HEK293 (cell line): ENCODE measurements at regions not wholly inside any gene's neighbourhood (a gene's known extent, or its start where the extent isn't known, plus 50 kb on each side); places are given as distances from the start of the nearest gene placed in this dataset.

Source experiments
- CTCF ChIA-PET: fragments of 350-600 bp; formaldehyde crosslinking; extraction: SDS; loops from one replicate; lab custom pipeline; 2021; ENCODE audit warnings: antibody characterized with exemption; lab: Yijun Ruan, JAX
- POLR2A ChIA-PET: fragments of 300-600 bp; formaldehyde crosslinking; extraction: SDS; loops from one replicate; lab custom pipeline; 2020; ENCODE audit warnings: antibody characterized with exemption, inconsistent platforms; lab: Yijun Ruan, JAX
- H3K27ac ChIP-seq: fragments of 200-500 bp; sonication (Bioruptor generic); 2 replicates; pipeline ENCODE4 v1.5.1; 2014; ENCODE audit warnings: low read depth, low read length, control low read depth, inconsistent platforms; ENCODE audit errors: extremely low read depth
- H3K36me3 ChIP-seq, 2 experiments: fragments of 200-500 bp in 1 of 2; sonication (Bioruptor generic) in 1 of 2; 1 replicate in 1 of 2; 2 replicates in 1 of 2; pipeline ENCODE4 v1.5.1; 2014 to 2017; ENCODE audit warnings: inconsistent platforms in 2 of 2, low read length in 2 of 2; ENCODE audit not compliant: control insufficient read depth in 2 of 2, insufficient read depth in 1 of 2
- H3K4me1 ChIP-seq: fragments of 200-500 bp; sonication (Bioruptor generic); 2 replicates; pipeline ENCODE4 v1.5.1; 2014; ENCODE audit warnings: mild to moderate bottlenecking, low read length, inconsistent platforms; ENCODE audit not compliant: control insufficient read depth, insufficient read depth
- H3K4me3 ChIP-seq: 2 replicates; pipeline ENCODE4 v1.5.1; 2011; ENCODE audit warnings: low read depth, mild to moderate bottlenecking, control low read depth, low read length, moderate library complexity
- H3K9me3 ChIP-seq: fragments of 200-500 bp; sonication (Bioruptor generic); 2 replicates; pipeline ENCODE4 v1.5.1; 2014; ENCODE audit warnings: low read depth, low read length, inconsistent platforms; ENCODE audit not compliant: control insufficient read depth, insufficient read depth
- ATF2 ChIP-seq: fragments of 450-650 bp; formaldehyde crosslinking; IDR thresholded peaks from 2 replicates; pipeline ENCODE4 v1.5.1; 2016; ENCODE audit warnings: missing biosample characterization, missing genetic modification characterization, low read depth
- BCL11B ChIP-seq: fragments of 450-650 bp; formaldehyde crosslinking; IDR thresholded peaks from 2 replicates; pipeline ENCODE4 v1.5.1; 2016; ENCODE audit warnings: low read depth, missing biosample characterization, missing genetic modification characterization
- MEIS1 ChIP-seq: sonication (generic); formaldehyde crosslinking; IDR thresholded peaks from 2 replicates; pipeline ENCODE4 v1.8.1; 2022; ENCODE audit warnings: missing genetic modification reagents, mild to moderate bottlenecking, borderline replicate concordance
- PRDM6 ChIP-seq: fragments of 450-650 bp; formaldehyde crosslinking; IDR thresholded peaks from 2 replicates; pipeline ENCODE4 v1.5.1; 2017; ENCODE audit warnings: missing biosample characterization, missing genetic modification characterization
- SCRT1 ChIP-seq: fragments of 450-650 bp; formaldehyde crosslinking; IDR thresholded peaks from 2 replicates; pipeline ENCODE4 v1.5.1; 2016; ENCODE audit warnings: missing biosample characterization, missing genetic modification characterization, borderline replicate concordance
- SETDB1 ChIP-seq: IDR thresholded peaks from one replicate; pipeline ENCODE4 v1.6.1; 2017; ENCODE audit warnings: mild to moderate bottlenecking, low read length, moderate library complexity, mixed read lengths; ENCODE audit not compliant: insufficient read length
- ZIC2 ChIP-seq: fragments of 450-650 bp; formaldehyde crosslinking; IDR thresholded peaks from 2 replicates; pipeline ENCODE4 v1.5.1; 2016; ENCODE audit warnings: missing biosample characterization, missing genetic modification characterization
- ZNF16 ChIP-seq: fragments of 450-650 bp; formaldehyde crosslinking; IDR thresholded peaks from 2 replicates; pipeline ENCODE4 v1.5.1; 2016; ENCODE audit warnings: low read depth, missing biosample characterization, missing genetic modification characterization
- ZNF214 ChIP-seq: fragments of 450-650 bp; formaldehyde crosslinking; IDR thresholded peaks from 2 replicates; pipeline ENCODE4 v1.5.1; 2017; ENCODE audit warnings: missing biosample characterization, mild to moderate bottlenecking, missing genetic modification characterization, borderline replicate concordance
- ZNF311 ChIP-seq: fragments of 450-650 bp; formaldehyde crosslinking; IDR thresholded peaks from 2 replicates; pipeline ENCODE4 v1.5.1; 2017; ENCODE audit warnings: missing biosample characterization, missing genetic modification characterization, borderline replicate concordance
- ZNF426 ChIP-seq: fragments of 450-650 bp; formaldehyde crosslinking; IDR thresholded peaks from 2 replicates; pipeline ENCODE4 v1.5.1; 2017; ENCODE audit warnings: missing biosample characterization, missing genetic modification characterization, mild to moderate bottlenecking, inconsistent platforms, moderate library complexity
- ZNF473 ChIP-seq: fragments of 450-650 bp; formaldehyde crosslinking; IDR thresholded peaks from 2 replicates; pipeline ENCODE4 v1.5.1; 2017; ENCODE audit warnings: missing biosample characterization, missing genetic modification characterization
- ZNF48 ChIP-seq: fragments of 450-650 bp; formaldehyde crosslinking; IDR thresholded peaks from 2 replicates; pipeline ENCODE4 v1.5.1; 2016; ENCODE audit warnings: missing biosample characterization, missing genetic modification characterization
- ZNF501 ChIP-seq: fragments of 450-650 bp; formaldehyde crosslinking; IDR thresholded peaks from 2 replicates; pipeline ENCODE4 v1.5.1; 2016; ENCODE audit warnings: missing biosample characterization, missing genetic modification characterization
- ZNF521 ChIP-seq: fragments of 450-650 bp; formaldehyde crosslinking; IDR thresholded peaks from 2 replicates; pipeline ENCODE4 v1.5.1; 2017; ENCODE audit warnings: missing biosample characterization, mild to moderate bottlenecking, missing genetic modification characterization
- ZNF530 ChIP-seq: fragments of 450-650 bp; formaldehyde crosslinking; IDR thresholded peaks from 2 replicates; pipeline ENCODE4 v1.5.1; 2016; ENCODE audit warnings: low read depth, missing biosample characterization, missing genetic modification characterization
- ZNF548 ChIP-seq: fragments of 450-650 bp; formaldehyde crosslinking; IDR thresholded peaks from 2 replicates; pipeline ENCODE4 v1.5.1; 2016; ENCODE audit warnings: missing biosample characterization, missing genetic modification characterization
- ZNF610 ChIP-seq: fragments of 450-650 bp; formaldehyde crosslinking; IDR thresholded peaks from 2 replicates; pipeline ENCODE4 v1.5.1; 2016; ENCODE audit warnings: missing biosample characterization, missing genetic modification characterization, borderline replicate concordance
- ZNF664 ChIP-seq: fragments of 450-650 bp; formaldehyde crosslinking; IDR thresholded peaks from 2 replicates; pipeline ENCODE4 v1.5.1; 2016; ENCODE audit warnings: missing biosample characterization, missing genetic modification characterization
- ZNF704 ChIP-seq: fragments of 450-650 bp; formaldehyde crosslinking; IDR thresholded peaks from 2 replicates; pipeline ENCODE4 v1.5.1; 2016; ENCODE audit warnings: missing biosample characterization, missing genetic modification characterization
- ZNF747 ChIP-seq: fragments of 450-650 bp; formaldehyde crosslinking; IDR thresholded peaks from 2 replicates; pipeline ENCODE4 v1.5.1; 2016; ENCODE audit warnings: missing biosample characterization, missing genetic modification characterization
- ZNF776 ChIP-seq: fragments of 450-650 bp; formaldehyde crosslinking; IDR thresholded peaks from 2 replicates; pipeline ENCODE4 v1.5.0; 2017; ENCODE audit warnings: missing biosample characterization, missing genetic modification characterization, borderline replicate concordance
- ZSCAN23 ChIP-seq: fragments of 450-650 bp; formaldehyde crosslinking; IDR thresholded peaks from 2 replicates; pipeline ENCODE4 v1.5.1; 2016; ENCODE audit warnings: missing biosample characterization, missing genetic modification characterization
- TF ChIP-seq, protein P1 (sequence below): fragments of 450-650 bp; formaldehyde crosslinking; IDR thresholded peaks from 2 replicates; pipeline ENCODE4 v1.5.1; 2017; ENCODE audit warnings: missing biosample characterization, missing genetic modification characterization
- TF ChIP-seq, protein P2 (sequence below): fragments of 450-650 bp; formaldehyde crosslinking; IDR thresholded peaks from 2 replicates; pipeline ENCODE4 v1.5.1; 2016; ENCODE audit warnings: missing biosample characterization, missing genetic modification characterization
- TF ChIP-seq, protein P3 (sequence below): fragments of 450-650 bp; formaldehyde crosslinking; IDR thresholded peaks from 2 replicates; pipeline ENCODE4; 2016; ENCODE audit warnings: missing biosample characterization, missing genetic modification characterization

- H3K36me3 ChIP-seq = no peaks in the 10 kb centered on the region
- H3K9me3 ChIP-seq = no peaks in the 10 kb centered on the region
- H3K4me1 ChIP-seq = no peaks in the 10 kb centered on the region; the same call in 1 of the 2 replicates
- ChIA-PET POLR2A (no interaction called here), CTCF (no interaction called here)
- no peak overlapping the region for H3K4me3 ChIP-seq
- TF ChIP-seq ZNF664 (tag by site-specific recombination) (no peak), ZNF530 (no peak), ZNF501 (tag by site-specific recombination) (no peak), ZNF776 (tag by site-specific recombination) (no peak), ATF2 (no peak), ZNF610 (tag by site-specific recombination) (no peak), ZIC2 (no peak), ZNF426 (no peak), PRDM6 (tag by site-specific recombination) (no peak), ZNF473 (tag by site-specific recombination) (no peak), ZNF48 (tag by site-specific recombination) (no peak), SETDB1 (no peak)
- TF ChIP-seq, protein P1, sequence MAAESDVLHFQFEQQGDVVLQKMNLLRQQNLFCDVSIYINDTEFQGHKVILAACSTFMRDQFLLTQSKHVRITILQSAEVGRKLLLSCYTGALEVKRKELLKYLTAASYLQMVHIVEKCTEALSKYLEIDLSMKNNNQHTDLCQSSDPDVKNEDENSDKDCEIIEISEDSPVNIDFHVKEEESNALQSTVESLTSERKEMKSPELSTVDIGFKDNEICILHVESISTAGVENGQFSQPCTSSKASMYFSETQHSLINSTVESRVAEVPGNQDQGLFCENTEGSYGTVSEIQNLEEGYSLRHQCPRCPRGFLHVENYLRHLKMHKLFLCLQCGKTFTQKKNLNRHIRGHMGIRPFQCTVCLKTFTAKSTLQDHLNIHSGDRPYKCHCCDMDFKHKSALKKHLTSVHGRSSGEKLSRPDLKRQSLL (tag by site-specific recombination) = no peak
- H3K27ac ChIP-seq = no peak overlapping the region
Measured at GRCh38 chr1:43067233-43067745, 104.8 kb downstream of the EBNA1BP2 start.

DNA sequence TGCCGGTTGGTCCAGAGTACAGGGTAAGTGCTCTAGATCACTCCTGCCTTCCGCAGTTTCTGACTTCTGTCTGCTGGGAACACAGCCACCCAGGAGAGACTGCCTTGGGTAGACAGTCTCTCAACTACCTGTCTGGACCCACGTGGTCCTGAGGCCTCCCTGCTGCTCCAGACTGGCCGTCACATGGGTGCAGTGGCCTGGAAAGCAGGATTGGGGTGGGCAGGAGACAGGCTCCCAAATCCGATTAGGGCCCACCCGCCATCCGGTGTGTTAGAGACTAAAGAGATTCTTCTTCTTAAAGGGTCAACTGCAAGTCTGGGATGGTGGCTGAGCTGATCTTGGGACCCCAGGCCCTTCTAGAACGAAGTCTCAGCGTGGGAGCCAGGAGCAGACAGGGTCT lies 105.5 kb downstream of the EBNA1BP2 start:
- H3K36me3 ChIP-seq = no peaks in the 10 kb centered on the region
- ChIA-PET POLR2A (interaction anchor here (0.6 kb wide), 1 partner anchor 107 kb away, joined by 4 read pairs; no protein-coding TSS in a partner anchor), CTCF (interaction anchor here (0.6 to 1.1 kb wide), 2 partner anchors 39 to 301 kb away, joined by 4 read pairs; no protein-coding TSS in a partner anchor)
- TF ChIP-seq ZSCAN23 (tag by site-specific recombination) = no peak
- TF ChIP-seq BCL11B (tag by site-specific recombination) = no peak
- TF ChIP-seq ZNF747 (tag by site-specific recombination) = no peak
- TF ChIP-seq, protein P1 (tag by site-specific recombination) = no peak
- no peak for TF ChIP-seq ZNF548 (tag by site-specific recombination)
- no peak for TF ChIP-seq ZNF214 (tag by site-specific recombination)
- TF ChIP-seq MEIS1 (CRISPR knock-in tag) = no peak
- no peak for TF ChIP-seq ZNF311 (tag by site-specific recombination)
- TF ChIP-seq, protein P2, sequence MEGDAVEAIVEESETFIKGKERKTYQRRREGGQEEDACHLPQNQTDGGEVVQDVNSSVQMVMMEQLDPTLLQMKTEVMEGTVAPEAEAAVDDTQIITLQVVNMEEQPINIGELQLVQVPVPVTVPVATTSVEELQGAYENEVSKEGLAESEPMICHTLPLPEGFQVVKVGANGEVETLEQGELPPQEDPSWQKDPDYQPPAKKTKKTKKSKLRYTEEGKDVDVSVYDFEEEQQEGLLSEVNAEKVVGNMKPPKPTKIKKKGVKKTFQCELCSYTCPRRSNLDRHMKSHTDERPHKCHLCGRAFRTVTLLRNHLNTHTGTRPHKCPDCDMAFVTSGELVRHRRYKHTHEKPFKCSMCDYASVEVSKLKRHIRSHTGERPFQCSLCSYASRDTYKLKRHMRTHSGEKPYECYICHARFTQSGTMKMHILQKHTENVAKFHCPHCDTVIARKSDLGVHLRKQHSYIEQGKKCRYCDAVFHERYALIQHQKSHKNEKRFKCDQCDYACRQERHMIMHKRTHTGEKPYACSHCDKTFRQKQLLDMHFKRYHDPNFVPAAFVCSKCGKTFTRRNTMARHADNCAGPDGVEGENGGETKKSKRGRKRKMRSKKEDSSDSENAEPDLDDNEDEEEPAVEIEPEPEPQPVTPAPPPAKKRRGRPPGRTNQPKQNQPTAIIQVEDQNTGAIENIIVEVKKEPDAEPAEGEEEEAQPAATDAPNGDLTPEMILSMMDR (tag by site-specific recombination) = no peak
- no peak for TF ChIP-seq ZNF16 (tag by site-specific recombination)
- no peak for TF ChIP-seq SCRT1 (tag by site-specific recombination)
- no peak for TF ChIP-seq ZNF521
- no peak for TF ChIP-seq ZNF704 (tag by site-specific recombination)
- TF ChIP-seq, protein P3, sequence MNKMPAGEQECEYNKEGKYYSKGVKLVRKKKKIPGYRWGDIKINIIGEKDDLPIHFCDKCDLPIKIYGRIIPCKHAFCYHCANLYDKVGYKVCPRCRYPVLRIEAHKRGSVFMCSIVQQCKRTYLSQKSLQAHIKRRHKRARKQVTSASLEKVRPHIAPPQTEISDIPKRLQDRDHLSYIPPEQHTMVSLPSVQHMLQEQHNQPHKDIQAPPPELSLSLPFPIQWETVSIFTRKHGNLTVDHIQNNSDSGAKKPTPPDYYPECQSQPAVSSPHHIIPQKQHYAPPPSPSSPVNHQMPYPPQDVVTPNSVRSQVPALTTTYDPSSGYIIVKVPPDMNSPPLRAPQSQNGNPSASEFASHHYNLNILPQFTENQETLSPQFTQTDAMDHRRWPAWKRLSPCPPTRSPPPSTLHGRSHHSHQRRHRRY (tag by site-specific recombination) = no peak
- no peak overlapping the region for H3K27ac ChIP-seq
- H3K4me1 ChIP-seq = no peaks in the 10 kb centered on the region; the same call in 1 of the 2 replicates
- no peak overlapping the region for H3K4me3 ChIP-seq
- no peaks in the 10 kb centered on the region for H3K9me3 ChIP-seq
